ENCODE measurements at regions not wholly inside any gene's neighbourhood (a gene's known extent, or its start where the extent isn't known, plus 50 kb on each side); places are given as distances from the start of the nearest gene placed in this dataset.

- Histone ChIP-seq H3K4me3 (no peak overlapping the region), H3K27ac (no peak overlapping the region)
- DNase-seq (ENCODE audit: low spot score) = no peak
- no peak for TF ChIP-seq CTCF (IDR thresholded peaks at IDR 0.05)
Measured at GRCh38 chr6:121764493-121764892, 329.0 kb downstream of the GJA1 start.

DNA sequence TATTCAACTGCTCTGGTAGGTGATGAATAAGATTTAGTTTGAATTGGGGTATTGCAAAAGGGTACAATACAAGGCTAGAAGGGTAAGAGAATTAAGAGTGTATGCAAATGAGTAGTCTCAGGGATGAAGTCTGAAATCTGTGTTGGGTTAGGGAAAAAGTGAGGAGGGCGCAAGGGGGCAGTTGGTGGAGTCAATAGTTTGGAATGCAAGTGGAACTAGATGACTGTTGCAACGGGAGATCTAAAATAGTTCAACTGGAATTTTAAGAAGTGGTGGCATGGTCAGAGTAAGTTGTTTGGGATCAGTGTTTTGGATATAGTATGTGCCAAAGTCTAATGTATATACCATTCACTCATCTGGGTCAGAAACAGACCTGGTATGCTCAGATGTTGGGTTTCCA is 329.6 kb downstream of the GJA1 start:
- no peak for TF ChIP-seq CTCF (IDR thresholded peaks at IDR 0.05)
- Histone ChIP-seq H3K27ac (no peak overlapping the region), H3K4me3 (no peak overlapping the region)
- no peak for DNase-seq (ENCODE audit: low spot score)

GRCh38 chr6:121767211-121767610 is 331.8 kb downstream of the GJA1 start:
- Histone ChIP-seq H3K27ac (peak overlapping the region in 1 of 2 donors; percentile 28), H3K4me3 (no peak overlapping the region)
- no peak for TF ChIP-seq CTCF (IDR thresholded peaks at IDR 0.05)
- no peak for DNase-seq (ENCODE audit: low spot score)

GRCh38 chr6:121770943-121771342 is 335.5 kb downstream of the GJA1 start:
- TF ChIP-seq CTCF (IDR thresholded peaks at IDR 0.05) = no peak
- H3K4me3 ChIP-seq = no peak overlapping the region
- no peak for DNase-seq (ENCODE audit: low spot score)
- H3K27ac ChIP-seq = no peak overlapping the region

GRCh38 chr6:121771937-121772720 is 336.7 kb downstream of the GJA1 start:
- Histone ChIP-seq H3K4me3 (no peak overlapping the region), H3K27ac (no peak overlapping the region)
- TF ChIP-seq CTCF (IDR thresholded peaks at IDR 0.05) = no peak
- DNase-seq (ENCODE audit: low spot score) = no peak

DNA sequence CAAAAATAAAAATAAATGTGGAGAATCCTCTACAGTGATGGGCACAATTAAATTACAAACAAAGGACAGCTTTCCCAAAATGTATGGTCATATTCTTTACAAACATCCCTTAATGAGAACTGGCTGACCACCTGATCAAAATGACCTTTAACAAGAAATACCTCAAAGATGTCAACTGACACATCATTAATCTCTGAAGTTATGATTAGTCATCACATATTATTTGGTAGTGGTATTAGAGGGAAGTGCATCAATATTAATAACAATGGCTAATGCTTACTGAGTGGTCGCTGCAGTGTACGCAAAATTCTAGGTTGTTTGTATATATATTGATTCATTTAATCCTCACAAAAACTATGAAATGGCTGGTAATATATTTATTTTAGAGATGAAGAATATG is 340.6 kb downstream of the GJA1 start:
- no peak overlapping the region for H3K27ac ChIP-seq
- no peak for DNase-seq (ENCODE audit: low spot score)
- no peak for TF ChIP-seq CTCF (IDR thresholded peaks at IDR 0.05)
- no peak overlapping the region for H3K4me3 ChIP-seq
